ENCODE measurements at regions not wholly inside any gene's neighbourhood (a gene's known extent, or its start where the extent isn't known, plus 50 kb on each side); places are given as distances from the start of the nearest gene placed in this dataset.

DNA sequence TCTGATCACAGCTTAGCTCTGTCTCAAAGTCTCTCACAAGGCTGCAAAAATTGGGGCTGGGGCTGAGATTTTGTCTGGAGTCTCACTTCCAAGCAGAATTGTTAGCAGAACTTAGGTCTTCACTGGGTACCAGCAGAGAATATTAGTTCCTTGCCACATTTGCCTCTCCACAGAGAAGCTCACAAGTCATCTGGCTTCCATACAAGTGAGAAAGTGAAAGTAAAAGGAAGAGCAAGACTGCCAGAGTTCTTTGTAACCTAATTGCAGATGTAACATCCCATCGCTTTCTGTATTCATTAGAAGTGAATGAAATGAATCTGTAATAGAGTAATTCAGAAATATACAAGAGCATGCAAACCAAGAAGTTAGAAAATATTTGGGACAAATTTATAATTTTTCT lies 624.1 kb upstream of the GNPDA2 start:
- peak; percentile 22 for DNase-seq (ENCODE audit: low read depth)
- TF ChIP-seq MYC (IDR thresholded peaks at IDR 0.05; ENCODE audit: low read depth, low read length) (no peak), POLR2A (IDR thresholded peaks at IDR 0.05; ENCODE audit: extremely low read depth, insufficient read length) (no peak), CTCF (IDR thresholded peaks at IDR 0.05; ENCODE audit: low read depth, low read length) (no peak)
- TF ChIP-seq, protein P1, sequence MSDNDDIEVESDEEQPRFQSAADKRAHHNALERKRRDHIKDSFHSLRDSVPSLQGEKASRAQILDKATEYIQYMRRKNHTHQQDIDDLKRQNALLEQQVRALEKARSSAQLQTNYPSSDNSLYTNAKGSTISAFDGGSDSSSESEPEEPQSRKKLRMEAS (IDR thresholded peaks at IDR 0.05; ENCODE audit: low read depth, low read length), result no peak
- no peak overlapping the region for H3K4me3 ChIP-seq (ENCODE audit: low read depth, low read length)

GRCh38 chr4:45349859-45350258 lies 623.5 kb upstream of the GNPDA2 start:
- DNase-seq (ENCODE audit: low read depth), result no peak
- no peak for TF ChIP-seq CTCF (IDR thresholded peaks at IDR 0.05; ENCODE audit: low read depth, low read length)
- TF ChIP-seq, protein P1 (IDR thresholded peaks at IDR 0.05; ENCODE audit: low read depth, low read length), result no peak
- no peak for TF ChIP-seq POLR2A (IDR thresholded peaks at IDR 0.05; ENCODE audit: extremely low read depth, insufficient read length)
- TF ChIP-seq MYC (IDR thresholded peaks at IDR 0.05; ENCODE audit: low read depth, low read length), result no peak
- no peak overlapping the region for H3K4me3 ChIP-seq (ENCODE audit: low read depth, low read length)

GRCh38 chr4:45346816-45347435 lies 620.6 kb upstream of the GNPDA2 start:
- TF ChIP-seq MYC (IDR thresholded peaks at IDR 0.05; ENCODE audit: low read depth, low read length) (no peak), POLR2A (IDR thresholded peaks at IDR 0.05; ENCODE audit: extremely low read depth, insufficient read length) (no peak), CTCF (IDR thresholded peaks at IDR 0.05; ENCODE audit: low read depth, low read length) (no peak)
- TF ChIP-seq, protein P1 (IDR thresholded peaks at IDR 0.05; ENCODE audit: low read depth, low read length), result no peak
- no peak overlapping the region for H3K4me3 ChIP-seq (ENCODE audit: low read depth, low read length)
- no peak for DNase-seq (ENCODE audit: low read depth)

DNA sequence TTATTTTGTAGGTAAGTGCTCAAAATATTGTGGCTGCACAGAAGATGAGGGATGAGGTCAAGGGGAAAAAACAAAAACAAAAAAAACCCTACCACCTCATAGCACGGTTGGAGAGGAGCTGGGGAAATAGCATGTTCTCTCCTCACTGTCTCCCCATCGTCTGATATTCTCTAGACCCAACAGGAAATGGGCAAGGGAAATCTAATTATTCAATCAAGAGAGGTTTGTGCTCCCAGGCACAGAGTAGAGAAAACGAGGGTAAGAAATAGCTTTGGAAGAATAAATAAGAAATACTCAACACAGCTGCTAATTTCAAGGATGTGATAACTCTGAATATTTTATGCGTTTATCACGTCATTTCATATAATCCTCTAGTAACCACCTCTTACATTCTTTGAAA lies 619.2 kb upstream of the GNPDA2 start:
- TF ChIP-seq MYC (IDR thresholded peaks at IDR 0.05; ENCODE audit: low read depth, low read length) (no peak), POLR2A (IDR thresholded peaks at IDR 0.05; ENCODE audit: extremely low read depth, insufficient read length) (no peak)
- H3K4me3 ChIP-seq (ENCODE audit: low read depth, low read length), result no peak overlapping the region
- DNase-seq (ENCODE audit: low read depth), result no peak

- TF ChIP-seq, protein P1 (IDR thresholded peaks at IDR 0.05; ENCODE audit: low read depth, low read length), result no peak
- no peak for TF ChIP-seq POLR2A (IDR thresholded peaks at IDR 0.05; ENCODE audit: extremely low read depth, insufficient read length)
- TF ChIP-seq CTCF (IDR thresholded peaks at IDR 0.05; ENCODE audit: low read depth, low read length), result no peak
- no peak for TF ChIP-seq MYC (IDR thresholded peaks at IDR 0.05; ENCODE audit: low read depth, low read length)
- DNase-seq (ENCODE audit: low read depth), result no peak
- H3K4me3 ChIP-seq (ENCODE audit: low read depth, low read length), result no peak overlapping the region
Observed at GRCh38 chr4:45331802-45332201, 605.4 kb upstream of the GNPDA2 start.

DNA sequence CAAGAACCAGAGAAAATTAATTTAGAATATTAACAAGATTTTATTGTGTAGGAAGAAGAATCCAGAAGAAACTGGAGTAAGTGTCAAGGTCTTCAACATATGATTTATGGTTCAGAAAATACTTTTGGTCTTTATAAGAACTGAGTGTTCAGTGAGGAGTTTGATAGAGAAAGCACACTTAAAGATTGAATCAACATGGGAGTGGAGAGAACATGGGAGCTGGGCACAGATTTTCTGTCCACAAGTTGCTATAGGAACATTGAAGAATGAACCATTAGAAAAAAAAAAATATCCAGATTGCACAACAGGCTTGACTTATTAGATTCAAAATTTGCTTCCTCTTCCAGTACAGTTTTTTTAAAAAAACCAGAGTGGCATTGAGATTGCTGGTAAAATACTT lies 601.2 kb upstream of the GNPDA2 start:
- no peak for DNase-seq (ENCODE audit: low read depth)
- H3K4me3 ChIP-seq (ENCODE audit: low read depth, low read length), result no peak overlapping the region
- TF ChIP-seq MYC (IDR thresholded peaks at IDR 0.05; ENCODE audit: low read depth, low read length) (no peak), POLR2A (IDR thresholded peaks at IDR 0.05; ENCODE audit: extremely low read depth, insufficient read length) (no peak), CTCF (IDR thresholded peaks at IDR 0.05; ENCODE audit: low read depth, low read length) (no peak)
- TF ChIP-seq, protein P1 (IDR thresholded peaks at IDR 0.05; ENCODE audit: low read depth, low read length), result no peak

Measured in NB4 (cell line).